Epithelial cell of proximal tubule (primary cell): ENCODE measurements at regions not wholly inside any gene's neighbourhood (a gene's known extent, or its start where the extent isn't known, plus 50 kb on each side); places are given as distances from the start of the nearest gene placed in this dataset.
"Not testable (repeated sequence)": the region's sequence is repeated elsewhere in the genome, so short reads cannot be mapped to it uniquely, and the experiment has no call there.

ENCODE experiments used
- DNase-seq: peaks from one replicate; pipeline ENCODE4 v3.0.0-alpha.2; 2011; ENCODE audit warnings: low read depth
- H3K4me3 ChIP-seq: 2 replicates; pipeline ENCODE4 v1.5.1; 2011; ENCODE audit warnings: low read depth, mild to moderate bottlenecking, low read length
- CTCF ChIP-seq: conservative IDR thresholded peaks from 2 replicates; pipeline ENCODE4 v1.5.1; 2012; ENCODE audit warnings: low read depth, mild to moderate bottlenecking, low read length

GRCh38 chr11:119586181-119586580 is 142.8 kb downstream of the NECTIN1 start:
- no peak overlapping the region for H3K4me3 ChIP-seq
- no peak for DNase-seq
- TF ChIP-seq CTCF, result no peak

- TF ChIP-seq CTCF, result no peak
- H3K4me3 ChIP-seq, result peak overlapping the region; percentile 77
- no peak for DNase-seq
Observed at GRCh38 chr11:119585043-119585781, 143.8 kb downstream of the NECTIN1 start.

GRCh38 chr11:119584193-119585042 is 144.6 kb downstream of the NECTIN1 start:
- DNase-seq, result peak; percentile 44
- no peak for TF ChIP-seq CTCF
- peak overlapping the region; percentile 77 for H3K4me3 ChIP-seq

GRCh38 chr11:119583585-119583984 is 145.4 kb downstream of the NECTIN1 start:
- DNase-seq, result no peak
- H3K4me3 ChIP-seq, result no peak overlapping the region
- TF ChIP-seq CTCF, result peak; percentile 39

- DNase-seq, H3K4me3 ChIP-seq: not testable (repeated sequence)
Observed at GRCh38 chr11:119581396-119581795, 147.6 kb downstream of the NECTIN1 start.

GRCh38 chr11:119580751-119581150 is 148.2 kb downstream of the NECTIN1 start:
- no peak for DNase-seq
- no peak for TF ChIP-seq CTCF
- no peak overlapping the region for H3K4me3 ChIP-seq

GRCh38 chr11:119580081-119580480 is 148.9 kb downstream of the NECTIN1 start:
- DNase-seq, result no peak
- H3K4me3 ChIP-seq, result no peak overlapping the region
- TF ChIP-seq CTCF, result no peak
